Fibroblast of the aortic adventitia (primary cell): ENCODE measurements at regions not wholly inside any gene's neighbourhood (a gene's known extent, or its start where the extent isn't known, plus 50 kb on each side); places are given as distances from the start of the nearest gene placed in this dataset.
"Not testable (repeated sequence)": the region's sequence is repeated elsewhere in the genome, so short reads cannot be mapped to it uniquely, and the experiment has no call there.

ENCODE experiments used
- DNase-seq: peaks from one replicate; pipeline ENCODE4 v3.0.0-alpha.2; 2010; ENCODE audit warnings: low read depth
- H3K4me3 ChIP-seq: 2 replicates; pipeline ENCODE4 v1.5.1; 2011; ENCODE audit warnings: low read depth, mild to moderate bottlenecking, control low read depth, low read length, moderate library complexity
- CTCF ChIP-seq: IDR thresholded peaks from 2 replicates; pipeline ENCODE4 v1.5.1; 2011; ENCODE audit warnings: mild to moderate bottlenecking, low read length, control low read depth, inconsistent platforms; ENCODE audit not compliant: insufficient read depth

- TF ChIP-seq CTCF: no peak
- no peak overlapping the region for H3K4me3 ChIP-seq
- DNase-seq: no peak
Observed at GRCh38 chr4:112732142-112732541, 95.2 kb downstream of the LARP7 start.

GRCh38 chr4:112735474-112735951 lies 98.6 kb downstream of the LARP7 start:
- no peak overlapping the region for H3K4me3 ChIP-seq
- no peak for DNase-seq
- TF ChIP-seq CTCF: no peak

- DNase-seq: no peak
- TF ChIP-seq CTCF: no peak
- H3K4me3 ChIP-seq: no peak overlapping the region
Observed at GRCh38 chr4:112736718-112737135, 99.8 kb downstream of the LARP7 start.

GRCh38 chr4:112739442-112739841 lies 102.5 kb downstream of the LARP7 start:
- no peak for DNase-seq
- H3K4me3 ChIP-seq: no peak overlapping the region
- no peak for TF ChIP-seq CTCF

GRCh38 chr4:112747036-112747435 lies 110.1 kb downstream of the LARP7 start:
- H3K4me3 ChIP-seq: no peak overlapping the region
- no peak for TF ChIP-seq CTCF

GRCh38 chr4:112748352-112748878 lies 111.5 kb downstream of the LARP7 start:
- no peak for TF ChIP-seq CTCF
- DNase-seq: no peak
- H3K4me3 ChIP-seq: no peak overlapping the region

More at GRCh38 chr4:112747036-112747435, 110.1 kb downstream of the LARP7 start:
- DNase-seq: no peak

GRCh38 chr4:112750749-112751148 lies 113.8 kb downstream of the LARP7 start:
- H3K4me3 ChIP-seq, DNase-seq: not testable (repeated sequence)
